ENCODE measurements at regions not wholly inside any gene's neighbourhood (a gene's known extent, or its start where the extent isn't known, plus 50 kb on each side); places are given as distances from the start of the nearest gene placed in this dataset.

- Histone ChIP-seq H4K20me1 (ENCODE audit: control insufficient read depth, extremely low read depth, insufficient read depth, low read length) (no peaks in the 10 kb centered on the region), H3K9me3 (ENCODE audit: control insufficient read depth, low read depth, low read length) (no peaks in the 10 kb centered on the region), H3K9ac (ENCODE audit: control insufficient read depth, extremely low read depth, insufficient read depth, low read length) (no peak overlapping the region), H3K4me1 (ENCODE audit: control insufficient read depth, extremely low read depth, insufficient read depth, low read length) (no peaks in the 10 kb centered on the region), H3K9me1 (ENCODE audit: control insufficient read depth, extremely low read depth, insufficient read depth, low read length) (no peaks in the 10 kb centered on the region), H3K27me3 (ENCODE audit: control insufficient read depth, extremely low read depth, insufficient read depth, low read length) (peaks cover 7% of the 10 kb centered on the region), H3K27ac (ENCODE audit: control insufficient read depth, insufficient read depth, low read length) (no peak overlapping the region), H3K36me3 (ENCODE audit: control insufficient read depth in 2 of 2, extremely low read depth in 1 of 2, insufficient read depth in 2 of 2, low read length in 2 of 2) (no peaks in the 10 kb centered on the region), H3K79me2 (ENCODE audit: control insufficient read depth, insufficient read depth, low read length) (no peaks in the 10 kb centered on the region), H3K4me2 (ENCODE audit: control insufficient read depth, extremely low read depth, insufficient read depth, low read depth, low read length) (no peak overlapping the region), H3K4me3 (ENCODE audit: control insufficient read depth in 2 of 3, extremely low read depth in 1 of 3, insufficient read depth in 2 of 3, low read depth in 1 of 3, low read length in 3 of 3) (no peak overlapping the region), H2AFZ (ENCODE audit: control insufficient read depth, low read length) (no peak overlapping the region)
- DNase-seq (ENCODE audit: low read depth, low spot score) (no peak), FAIRE-seq (no peak)
- dilution Hi-C loops (cut with MboI; ENCODE audit: extremely low pct_ligation_motif_present, low sequenced_read_pairs), result no loop called here
- TF ChIP-seq EZH2 (IDR thresholded peaks at IDR 0.05; ENCODE audit: low read length) (no peak), CTCF (optimal IDR thresholded peaks at IDR 0.05 in 1 of 3, IDR thresholded peaks at IDR 0.05 in 1 of 3, conservative IDR thresholded peaks at IDR 0.05 in 1 of 3; ENCODE audit: extremely low read depth in 1 of 3, insufficient read depth in 2 of 3, low read length in 3 of 3) (no peak)
These were observed 295.1 kb upstream of the TNP1 start for GRCh38 chr2:217154923-217155322.

GRCh38 chr2:217153510-217153909 lies 293.6 kb upstream of the TNP1 start:
- no peaks in the 10 kb centered on the region for H3K79me2 ChIP-seq (ENCODE audit: control insufficient read depth, insufficient read depth, low read length)
- no peaks in the 10 kb centered on the region for H3K9me3 ChIP-seq (ENCODE audit: control insufficient read depth, low read depth, low read length)
- peaks cover 7% of the 10 kb centered on the region for H3K27me3 ChIP-seq (ENCODE audit: control insufficient read depth, extremely low read depth, insufficient read depth, low read length)
- H3K36me3 ChIP-seq (ENCODE audit: control insufficient read depth in 2 of 2, extremely low read depth in 1 of 2, insufficient read depth in 2 of 2, low read length in 2 of 2), result no peaks in the 10 kb centered on the region
- dilution Hi-C loops (cut with MboI; ENCODE audit: extremely low pct_ligation_motif_present, low sequenced_read_pairs), result no loop called here
- H3K27ac ChIP-seq (ENCODE audit: control insufficient read depth, insufficient read depth, low read length), result no peak overlapping the region
- H3K9me1 ChIP-seq (ENCODE audit: control insufficient read depth, extremely low read depth, insufficient read depth, low read length), result no peaks in the 10 kb centered on the region
- no peak overlapping the region for H3K4me2 ChIP-seq (ENCODE audit: control insufficient read depth, extremely low read depth, insufficient read depth, low read depth, low read length)
- no peak overlapping the region for H2AFZ ChIP-seq (ENCODE audit: control insufficient read depth, low read length)
- H3K4me3 ChIP-seq (ENCODE audit: control insufficient read depth in 2 of 3, extremely low read depth in 1 of 3, insufficient read depth in 2 of 3, low read depth in 1 of 3, low read length in 3 of 3), result no peak overlapping the region
- DNase-seq (ENCODE audit: low read depth, low spot score), result no peak
- no peak overlapping the region for H3K9ac ChIP-seq (ENCODE audit: control insufficient read depth, extremely low read depth, insufficient read depth, low read length)
- H3K4me1 ChIP-seq (ENCODE audit: control insufficient read depth, extremely low read depth, insufficient read depth, low read length), result no peaks in the 10 kb centered on the region
- H4K20me1 ChIP-seq (ENCODE audit: control insufficient read depth, extremely low read depth, insufficient read depth, low read length), result no peaks in the 10 kb centered on the region
- FAIRE-seq, result no peak
- no peak for TF ChIP-seq EZH2 (IDR thresholded peaks at IDR 0.05; ENCODE audit: low read length)
- TF ChIP-seq CTCF (optimal IDR thresholded peaks at IDR 0.05 in 1 of 3, IDR thresholded peaks at IDR 0.05 in 1 of 3, conservative IDR thresholded peaks at IDR 0.05 in 1 of 3; ENCODE audit: extremely low read depth in 1 of 3, insufficient read depth in 2 of 3, low read length in 3 of 3), result no peak

All from keratinocyte (primary cell).